ENCODE measurements at regions not wholly inside any gene's neighbourhood (a gene's known extent, or its start where the extent isn't known, plus 50 kb on each side); places are given as distances from the start of the nearest gene placed in this dataset.

GRCh38 chr5:5044247-5044840, 95.8 kb upstream of the ADAMTS16 start:
- DNase-seq, result no peak

- no peak for DNase-seq
Observed at GRCh38 chr5:5046680-5047502, 93.2 kb upstream of the ADAMTS16 start.

GRCh38 chr5:5050801-5051200, 89.3 kb upstream of the ADAMTS16 start:
- no peak for DNase-seq

GRCh38 chr5:5055712-5056111, 84.4 kb upstream of the ADAMTS16 start:
- DNase-seq, result no peak

GRCh38 chr5:5061836-5062235, 78.3 kb upstream of the ADAMTS16 start:
- no peak for DNase-seq

- no peak for DNase-seq
Observed at GRCh38 chr5:5062525-5063302, 77.4 kb upstream of the ADAMTS16 start.

GRCh38 chr5:5063533-5063953, 76.6 kb upstream of the ADAMTS16 start:
- DNase-seq, result no peak

- no peak for DNase-seq
Observed at GRCh38 chr5:5065472-5065871, 74.7 kb upstream of the ADAMTS16 start.

- DNase-seq, result no peak
Observed at GRCh38 chr5:5066276-5067186, 73.6 kb upstream of the ADAMTS16 start.

- DNase-seq, result no peak
Observed at GRCh38 chr5:5069851-5070250, 70.3 kb upstream of the ADAMTS16 start.

- DNase-seq, result no peak
Observed at GRCh38 chr5:5071554-5071953, 68.6 kb upstream of the ADAMTS16 start.

GRCh38 chr5:5077236-5077635, 62.9 kb upstream of the ADAMTS16 start:
- DNase-seq, result no peak

GRCh38 chr5:5078009-5078897, 61.9 kb upstream of the ADAMTS16 start:
- DNase-seq, result no peak

GRCh38 chr5:5079876-5080275, 60.3 kb upstream of the ADAMTS16 start:
- no peak for DNase-seq

GRCh38 chr5:5080790-5081189, 59.3 kb upstream of the ADAMTS16 start:
- DNase-seq, result no peak

- DNase-seq, result no peak
Observed at GRCh38 chr5:5085381-5085780, 54.7 kb upstream of the ADAMTS16 start.

GRCh38 chr5:5089895-5090649, 50.1 kb upstream of the ADAMTS16 start:
- no peak for DNase-seq
